ENCODE measurements at regions not wholly inside any gene's neighbourhood (a gene's known extent, or its start where the extent isn't known, plus 50 kb on each side); places are given as distances from the start of the nearest gene placed in this dataset.

- no peak overlapping the region for H3K27ac ChIP-seq (ENCODE audit: low read depth, low read length)
- CTCF ChIA-PET, result no interaction called here
- no peaks in the 10 kb centered on the region for H3K79me2 ChIP-seq (ENCODE audit: insufficient read depth, low read length)
- H2AFZ ChIP-seq (ENCODE audit: low read depth, low read length, poor library complexity, severe bottlenecking), result no peak overlapping the region
- no peak overlapping the region for H3K4me2 ChIP-seq (ENCODE audit: low read length)
- no peaks in the 10 kb centered on the region for H4K20me1 ChIP-seq (ENCODE audit: insufficient read depth)
- no peaks in the 10 kb centered on the region for H3K9me3 ChIP-seq (ENCODE audit: control insufficient read depth in 1 of 2, insufficient read depth in 1 of 2, low read depth in 1 of 2, low read length in 2 of 2)
- RAD21 ChIA-PET (ENCODE audit: low non-redundant PET in 1 of 2, low total read pairs in 2 of 2, uncharacterized antibody in 2 of 2, unreplicated experiment in 2 of 2), result no interaction called here
- POLR2A ChIA-PET, result no interaction called here
- H3K27me3 ChIP-seq (ENCODE audit: insufficient read depth, low read length), result 0 out of 2 replicates have a peak, but pooled peaks cover 4% of the 10 kb centered on the region
- BruUV-seq (replicated peaks), result no TSS peak
- ATAC-seq (no peak), DNase-seq (ENCODE audit: low read depth, low spot score) (no peak)
- H3K9me2 ChIP-seq (ENCODE audit: insufficient read depth), result no peaks in the 10 kb centered on the region
- H3K9ac ChIP-seq (ENCODE audit: low read length), result no peak overlapping the region
- H3K4me1 ChIP-seq (ENCODE audit: control insufficient read depth in 1 of 2, insufficient read depth in 2 of 2, low read length in 2 of 2), result no peaks in the 10 kb centered on the region
- no peak overlapping the region for H3K4me3 ChIP-seq (replicated peaks in 1 of 2; ENCODE audit: low read depth in 1 of 2, low read length in 2 of 2)
- H3K36me3 ChIP-seq (ENCODE audit: control insufficient read depth in 1 of 2, insufficient read depth in 2 of 2, low read length in 2 of 2), result no peaks in the 10 kb centered on the region
- intact Hi-C loops (cut with micrococcal nuclease), result no loop called here
- TF ChIP-seq SRF (IDR thresholded peaks at IDR 0.05; ENCODE audit: low read depth) (no peak), ATF3 (IDR thresholded peaks at IDR 0.05) (no peak), POLR2AphosphoS5 (IDR thresholded peaks at IDR 0.05; ENCODE audit: low read depth, low read length) (no peak), JUND (IDR thresholded peaks at IDR 0.05) (no peak), CTCF (IDR thresholded peaks at IDR 0.05 in 2 of 3, conservative IDR thresholded peaks at IDR 0.05 in 1 of 3; ENCODE audit: borderline replicate concordance in 1 of 3, insufficient read depth in 1 of 3, low read depth in 2 of 3, low read length in 2 of 3) (no peak), REST (IDR thresholded peaks at IDR 0.05; ENCODE audit: low read depth) (no peak), YY1 (IDR thresholded peaks at IDR 0.05; ENCODE audit: extremely low read depth, insufficient replicate concordance, low read depth, low read length) (no peak), MAX (IDR thresholded peaks at IDR 0.05) (no peak), CBX3 (IDR thresholded peaks at IDR 0.05; ENCODE audit: low read depth) (no peak), ZNF274 (IDR thresholded peaks at IDR 0.05; ENCODE audit: low read depth, low read length) (no peak), CEBPB (IDR thresholded peaks at IDR 0.05; ENCODE audit: low read depth) (no peak), RAD21 (IDR thresholded peaks at IDR 0.05; ENCODE audit: low read depth) (no peak), ELF1 (IDR thresholded peaks at IDR 0.05; ENCODE audit: borderline replicate concordance, low read depth) (no peak)
Measured at GRCh38 chr5:66406761-66407336, 189.3 kb upstream of the MAST4 start.
